ENCODE measurements at regions not wholly inside any gene's neighbourhood (a gene's known extent, or its start where the extent isn't known, plus 50 kb on each side); places are given as distances from the start of the nearest gene placed in this dataset.

GRCh38 chr18:43534511-43534910, 257.2 kb upstream of the SYT4 start:
- no peaks in the 10 kb centered on the region for H3K9me3 ChIP-seq
- in situ Hi-C loops (cut with MboI; ENCODE audit: low sequenced_read_pairs in 4 of 4): loop anchor here in 1 of 4 donors (25.0 kb wide), 1 partner anchor 97 kb away; no protein-coding TSS in a partner anchor
- intact Hi-C loops (cut with DNase I; ENCODE audit: low total_unique reads): no loop called here
- no peak overlapping the region for H3K27ac ChIP-seq
- no peaks in the 10 kb centered on the region for H3K27me3 ChIP-seq
- no peak overlapping the region for H3K4me3 ChIP-seq
- ATAC-seq: no peak
- no peak for TF ChIP-seq POLR2A (IDR thresholded peaks at IDR 0.05)
- TF ChIP-seq, protein P1, sequence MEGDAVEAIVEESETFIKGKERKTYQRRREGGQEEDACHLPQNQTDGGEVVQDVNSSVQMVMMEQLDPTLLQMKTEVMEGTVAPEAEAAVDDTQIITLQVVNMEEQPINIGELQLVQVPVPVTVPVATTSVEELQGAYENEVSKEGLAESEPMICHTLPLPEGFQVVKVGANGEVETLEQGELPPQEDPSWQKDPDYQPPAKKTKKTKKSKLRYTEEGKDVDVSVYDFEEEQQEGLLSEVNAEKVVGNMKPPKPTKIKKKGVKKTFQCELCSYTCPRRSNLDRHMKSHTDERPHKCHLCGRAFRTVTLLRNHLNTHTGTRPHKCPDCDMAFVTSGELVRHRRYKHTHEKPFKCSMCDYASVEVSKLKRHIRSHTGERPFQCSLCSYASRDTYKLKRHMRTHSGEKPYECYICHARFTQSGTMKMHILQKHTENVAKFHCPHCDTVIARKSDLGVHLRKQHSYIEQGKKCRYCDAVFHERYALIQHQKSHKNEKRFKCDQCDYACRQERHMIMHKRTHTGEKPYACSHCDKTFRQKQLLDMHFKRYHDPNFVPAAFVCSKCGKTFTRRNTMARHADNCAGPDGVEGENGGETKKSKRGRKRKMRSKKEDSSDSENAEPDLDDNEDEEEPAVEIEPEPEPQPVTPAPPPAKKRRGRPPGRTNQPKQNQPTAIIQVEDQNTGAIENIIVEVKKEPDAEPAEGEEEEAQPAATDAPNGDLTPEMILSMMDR (IDR thresholded peaks at IDR 0.05 in 4 of 5, conservative IDR thresholded peaks at IDR 0.05 in 1 of 5): no peak
- H3K36me3 ChIP-seq: no peaks in the 10 kb centered on the region
- DNase-seq: no peak
- H3K4me1 ChIP-seq: no peaks in the 10 kb centered on the region

- no peak for TF ChIP-seq POLR2A (IDR thresholded peaks at IDR 0.05)
- TF ChIP-seq, protein P1 (IDR thresholded peaks at IDR 0.05 in 4 of 5, conservative IDR thresholded peaks at IDR 0.05 in 1 of 5): no peak
- Histone ChIP-seq H3K27ac (no peak overlapping the region), H3K9me3 (no peaks in the 10 kb centered on the region), H3K36me3 (no peaks in the 10 kb centered on the region), H3K4me1 (no peaks in the 10 kb centered on the region), H3K4me3 (no peak overlapping the region), H3K27me3 (no peaks in the 10 kb centered on the region)
- in situ Hi-C loops (cut with MboI; ENCODE audit: low sequenced_read_pairs in 4 of 4): loop anchor here in 1 of 4 donors (25.0 kb wide), 1 partner anchor 103 kb away; no protein-coding TSS in a partner anchor
- no peak for DNase-seq
- intact Hi-C loops (cut with DNase I; ENCODE audit: low total_unique reads): no loop called here
- ATAC-seq: no peak
Observed at GRCh38 chr18:43539862-43540261, 262.6 kb upstream of the SYT4 start.

DNA sequence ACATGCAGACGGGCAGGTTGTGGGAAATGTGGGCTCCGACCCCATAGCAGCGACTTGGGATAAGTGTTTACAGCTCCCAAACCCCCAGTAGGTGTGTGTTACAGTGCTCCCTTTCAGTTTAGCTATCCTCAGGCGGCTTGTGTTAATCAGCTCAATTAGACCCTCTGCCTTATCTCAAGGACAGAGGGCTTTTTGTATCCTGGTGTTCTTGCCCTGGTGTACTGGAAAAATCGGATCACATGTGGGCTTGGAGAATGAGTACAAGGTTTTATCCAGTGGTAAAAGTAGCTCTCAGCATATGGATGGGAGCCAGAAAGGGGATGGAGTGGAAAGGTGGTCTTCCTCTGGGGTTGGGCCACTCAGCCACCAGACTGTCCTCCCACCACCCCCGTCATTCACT, 264.7 kb upstream of the SYT4 start:
- Histone ChIP-seq H3K9me3 (no peaks in the 10 kb centered on the region), H3K27ac (no peak overlapping the region), H3K27me3 (no peaks in the 10 kb centered on the region), H3K4me3 (no peak overlapping the region), H3K36me3 (no peaks in the 10 kb centered on the region), H3K4me1 (no peaks in the 10 kb centered on the region)
- intact Hi-C loops (cut with DNase I; ENCODE audit: low total_unique reads) (no loop called here), in situ Hi-C loops (cut with MboI; ENCODE audit: low sequenced_read_pairs in 4 of 4) (loop anchor here in 1 of 4 donors (25.0 kb wide), 1 partner anchor 105 kb away; no protein-coding TSS in a partner anchor)
- TF ChIP-seq, protein P1 (IDR thresholded peaks at IDR 0.05 in 4 of 5, conservative IDR thresholded peaks at IDR 0.05 in 1 of 5): no peak
- TF ChIP-seq POLR2A (IDR thresholded peaks at IDR 0.05): no peak
- DNase-seq (no peak), ATAC-seq (no peak)

DNA sequence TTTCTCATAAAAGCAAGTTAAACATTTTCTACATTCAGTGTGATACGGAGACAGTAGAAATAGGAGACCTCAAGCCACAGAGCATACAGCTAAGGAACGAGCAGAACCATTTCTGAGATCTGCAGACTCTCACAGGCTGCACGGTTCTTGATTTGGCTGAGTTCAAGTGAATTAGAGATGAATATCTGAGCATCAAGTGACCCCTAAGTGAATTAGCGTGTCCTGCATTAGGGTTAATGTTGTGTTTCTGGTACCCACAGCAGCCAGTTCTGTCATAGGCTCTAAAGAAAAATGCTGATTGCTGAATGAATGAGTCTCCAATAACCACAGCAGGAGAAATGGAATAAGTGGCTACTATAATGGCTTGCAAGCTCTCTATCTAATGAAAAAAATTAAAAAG, 265.9 kb upstream of the SYT4 start:
- in situ Hi-C loops (cut with MboI; ENCODE audit: low sequenced_read_pairs in 4 of 4) (loop anchor here in 1 of 4 donors (25.0 kb wide), 1 partner anchor 106 kb away; no protein-coding TSS in a partner anchor), intact Hi-C loops (cut with DNase I; ENCODE audit: low total_unique reads) (no loop called here)
- H3K4me3 ChIP-seq: no peak overlapping the region
- no peaks in the 10 kb centered on the region for H3K36me3 ChIP-seq
- no peaks in the 10 kb centered on the region for H3K27me3 ChIP-seq
- TF ChIP-seq POLR2A (IDR thresholded peaks at IDR 0.05): no peak
- TF ChIP-seq, protein P1 (IDR thresholded peaks at IDR 0.05 in 4 of 5, conservative IDR thresholded peaks at IDR 0.05 in 1 of 5): no peak
- ATAC-seq (no peak), DNase-seq (no peak)
- no peaks in the 10 kb centered on the region for H3K9me3 ChIP-seq
- H3K4me1 ChIP-seq: no peaks in the 10 kb centered on the region
- no peak overlapping the region for H3K27ac ChIP-seq

GRCh38 chr18:43547456-43547855, 270.2 kb upstream of the SYT4 start:
- in situ Hi-C loops (cut with MboI; ENCODE audit: low sequenced_read_pairs in 4 of 4) (loop anchor here in 1 of 4 donors (25.0 kb wide), 1 partner anchor 110 kb away; no protein-coding TSS in a partner anchor), intact Hi-C loops (cut with DNase I; ENCODE audit: low total_unique reads) (no loop called here)
- Histone ChIP-seq H3K4me1 (no peaks in the 10 kb centered on the region), H3K27me3 (no peaks in the 10 kb centered on the region), H3K36me3 (no peaks in the 10 kb centered on the region), H3K27ac (no peak overlapping the region), H3K4me3 (no peak overlapping the region), H3K9me3 (no peaks in the 10 kb centered on the region)
- no peak for DNase-seq
- no peak for ATAC-seq
- no peak for TF ChIP-seq POLR2A (IDR thresholded peaks at IDR 0.05)
- TF ChIP-seq, protein P1 (IDR thresholded peaks at IDR 0.05 in 4 of 5, conservative IDR thresholded peaks at IDR 0.05 in 1 of 5): no peak
